ENCODE measurements at regions not wholly inside any gene's neighbourhood (a gene's known extent, or its start where the extent isn't known, plus 50 kb on each side); places are given as distances from the start of the nearest gene placed in this dataset.
"Not testable (repeated sequence)": the region's sequence is repeated elsewhere in the genome, so short reads cannot be mapped to it uniquely, and the experiment has no call there.

DNA sequence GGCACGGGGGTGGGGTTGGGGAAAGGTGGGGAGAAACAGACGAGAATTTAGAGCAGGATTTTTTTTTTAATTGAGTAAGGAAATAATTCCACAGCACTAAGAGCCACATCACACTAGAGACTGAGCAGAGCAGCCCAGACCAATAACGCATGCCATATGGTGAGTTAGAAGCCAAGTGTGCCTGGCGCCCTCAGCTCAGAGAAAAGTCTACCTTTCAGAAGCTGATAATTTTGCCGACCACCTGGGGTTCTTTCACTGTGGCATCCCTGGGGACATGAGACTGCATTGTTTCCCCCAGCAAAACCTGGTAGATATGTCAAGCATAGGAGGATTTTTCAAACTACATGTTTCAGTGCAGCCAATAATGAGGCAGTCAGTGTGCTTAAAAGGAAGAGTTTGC lies 516.8 kb downstream of the SMARCA1 start:
- H3K27ac ChIP-seq, result no peak overlapping the region
- no peak for DNase-seq (ENCODE audit: low read depth, low spot score)

DNA sequence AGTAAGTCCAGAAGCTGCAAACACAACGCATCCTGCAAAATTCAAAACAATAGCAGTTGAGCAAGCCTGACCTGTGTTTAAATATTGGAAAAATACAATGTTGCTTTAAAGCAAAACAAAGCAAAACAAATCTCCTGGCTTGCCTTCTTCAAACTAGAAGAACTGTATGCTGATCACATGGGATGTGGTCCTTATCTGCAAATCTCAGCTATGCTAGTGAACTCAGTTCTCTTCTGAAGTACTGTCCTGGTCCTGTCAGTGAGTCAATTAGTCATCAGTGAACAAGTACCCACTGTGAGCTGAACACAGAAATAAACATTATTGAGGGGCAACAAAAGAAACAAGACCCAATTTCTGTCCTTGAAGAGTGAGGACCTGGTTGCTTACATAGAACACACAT lies 522.5 kb downstream of the SMARCA1 start:
- H3K27ac ChIP-seq, result no peak overlapping the region
- no peak for DNase-seq (ENCODE audit: low read depth, low spot score)

DNA sequence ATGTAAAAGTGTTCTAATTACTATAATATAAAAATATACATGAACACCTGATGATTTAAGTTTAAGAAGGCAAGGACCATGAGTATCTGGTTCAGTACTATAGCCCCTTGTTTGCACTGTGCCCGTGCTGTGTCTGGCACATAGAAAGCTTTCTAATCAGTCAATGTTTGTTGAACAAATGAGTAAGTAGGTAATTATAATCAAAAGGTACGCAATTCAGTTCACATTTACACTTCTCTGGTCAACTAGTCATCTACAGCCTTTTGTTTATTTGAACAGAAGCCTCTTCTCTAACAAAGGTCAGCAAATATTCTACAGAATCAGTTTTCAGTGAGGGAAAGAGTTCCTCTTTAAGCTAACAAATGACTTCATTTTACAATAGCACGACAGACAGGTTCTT lies 523.3 kb downstream of the SMARCA1 start:
- DNase-seq (ENCODE audit: low read depth, low spot score), result no peak
- no peak overlapping the region for H3K27ac ChIP-seq

DNA sequence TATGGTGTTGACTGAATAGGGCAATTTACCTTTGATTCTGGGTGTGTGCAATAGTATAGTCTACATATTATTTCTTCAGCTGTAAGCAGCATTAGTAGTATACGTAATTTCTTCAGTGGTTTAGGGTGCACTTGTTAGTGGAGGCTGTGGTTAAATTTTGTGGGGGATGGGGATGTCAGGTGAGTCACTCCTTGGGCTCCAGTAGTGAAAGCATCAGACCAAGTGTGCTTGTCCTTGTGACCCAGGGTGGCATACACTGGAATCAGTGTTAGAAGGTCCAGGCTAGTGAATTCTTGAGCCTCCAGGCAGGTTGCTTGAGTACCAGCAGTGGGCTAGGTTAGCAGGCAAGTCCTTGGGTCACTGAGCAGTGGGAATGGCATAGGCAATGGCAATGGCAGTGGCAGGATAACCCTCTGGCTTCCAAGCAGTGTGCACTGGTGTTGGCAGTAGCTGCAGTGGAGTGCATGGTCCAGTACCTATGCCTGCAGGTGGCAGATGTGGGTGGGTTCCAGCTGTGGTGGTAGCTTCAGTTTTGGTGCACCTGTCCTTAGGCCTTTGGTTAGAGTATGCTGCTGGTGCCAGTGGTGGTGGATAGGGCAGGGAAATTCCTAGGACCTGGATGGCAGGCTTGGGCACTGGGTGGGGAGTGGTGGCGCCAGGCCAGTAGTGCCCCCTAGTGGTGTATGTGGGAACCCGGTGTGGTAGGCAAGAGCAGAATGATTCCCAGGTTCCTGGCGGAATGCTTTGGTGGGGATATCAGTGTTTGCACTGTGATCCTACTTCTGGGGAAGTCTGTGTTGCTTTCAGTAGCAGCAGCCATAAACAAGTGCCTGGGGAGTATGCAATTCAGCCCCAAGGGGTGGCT lies 531.0 kb downstream of the SMARCA1 start:
- H3K27ac ChIP-seq, result no peak overlapping the region
- no peak for DNase-seq (ENCODE audit: low read depth, low spot score)

DNA sequence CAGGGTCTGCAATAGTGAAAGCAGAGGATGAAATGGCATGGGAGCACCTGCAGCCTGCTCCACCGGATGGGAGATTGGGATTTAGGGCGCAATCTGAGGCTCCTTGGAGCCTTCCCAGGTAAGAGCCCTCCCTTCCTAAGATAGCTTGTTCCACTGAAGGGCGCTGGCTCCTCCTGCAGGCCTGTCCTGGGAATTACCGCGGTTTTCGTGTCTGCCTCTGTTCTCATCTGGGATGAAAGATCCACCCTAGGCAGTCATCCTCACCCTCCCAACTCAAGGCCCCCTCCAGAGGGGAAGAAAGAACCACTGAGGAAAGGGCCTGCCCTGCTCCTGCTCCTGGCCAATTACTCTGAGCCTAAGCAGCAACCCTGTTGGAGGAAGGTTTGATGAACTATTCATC lies 547.5 kb downstream of the SMARCA1 start:
- DNase-seq (ENCODE audit: low read depth, low spot score), result no peak
- H3K27ac ChIP-seq, result no peak overlapping the region

DNA sequence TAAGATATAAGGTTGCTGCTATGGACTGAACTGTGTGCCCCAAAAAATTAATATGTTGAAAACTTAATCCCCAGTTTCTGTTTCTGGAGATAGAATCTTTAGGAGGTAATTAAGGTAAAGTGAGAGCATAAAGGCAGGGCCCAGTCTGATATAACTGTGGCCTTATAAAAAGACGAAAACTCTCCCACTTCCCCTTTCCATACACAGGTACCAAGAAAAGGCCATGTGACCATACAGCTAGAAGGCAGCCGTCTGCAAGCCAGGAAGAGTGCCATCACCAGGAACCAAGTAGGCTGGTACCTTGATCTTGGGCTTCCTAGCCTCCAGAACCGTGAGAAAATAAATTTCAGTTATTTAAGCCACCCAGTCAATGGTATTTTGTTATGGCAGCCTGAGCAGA lies 550.3 kb downstream of the SMARCA1 start:
- no peak for DNase-seq (ENCODE audit: low read depth, low spot score)
- H3K27ac ChIP-seq, result no peak overlapping the region

DNA sequence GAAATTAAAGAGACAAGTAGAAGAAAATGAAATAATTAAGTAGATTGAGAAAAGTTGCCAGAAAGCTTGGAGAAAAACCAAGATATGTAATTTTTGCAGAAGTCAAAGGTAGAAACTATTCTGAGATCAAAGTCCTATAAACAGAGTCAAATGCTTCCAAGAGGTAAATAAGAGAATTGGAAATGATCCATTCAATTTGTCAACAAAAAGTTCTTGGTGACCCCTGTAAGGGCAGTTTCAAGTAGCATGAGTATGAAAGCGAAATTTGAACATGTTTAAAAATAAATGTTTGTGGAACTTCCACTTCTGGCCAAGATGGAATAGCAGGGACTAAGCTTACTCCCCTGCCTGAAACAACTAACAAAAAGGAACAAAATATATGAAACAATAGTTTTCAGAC lies 562.0 kb downstream of the SMARCA1 start:
- no peak overlapping the region for H3K27ac ChIP-seq

DNA sequence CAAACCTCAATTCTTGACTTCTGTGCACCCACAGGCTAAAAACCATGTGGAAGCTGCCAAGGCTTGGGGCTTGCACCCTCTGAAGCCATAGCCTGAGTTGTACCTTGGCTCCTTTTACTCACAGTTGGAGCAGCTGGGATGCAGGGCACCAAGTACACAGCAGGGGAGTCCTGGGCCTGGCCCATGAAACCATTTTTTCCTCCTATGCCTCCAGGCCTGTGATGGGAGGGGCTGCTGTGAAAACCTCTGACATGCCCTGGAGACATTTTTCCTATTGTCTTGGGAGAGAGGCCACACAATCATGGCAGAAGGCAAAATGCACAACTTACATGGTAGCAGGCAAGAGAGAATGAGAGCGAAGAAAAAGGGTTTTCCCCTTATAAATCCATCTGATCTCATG lies 568.6 kb downstream of the SMARCA1 start:
- H3K27ac ChIP-seq; DNase-seq (ENCODE audit: low read depth, low spot score): not testable (repeated sequence)

More for the DNA sequence above, 562.0 kb downstream of the SMARCA1 start:
- no peak for DNase-seq (ENCODE audit: low read depth, low spot score)

DNA sequence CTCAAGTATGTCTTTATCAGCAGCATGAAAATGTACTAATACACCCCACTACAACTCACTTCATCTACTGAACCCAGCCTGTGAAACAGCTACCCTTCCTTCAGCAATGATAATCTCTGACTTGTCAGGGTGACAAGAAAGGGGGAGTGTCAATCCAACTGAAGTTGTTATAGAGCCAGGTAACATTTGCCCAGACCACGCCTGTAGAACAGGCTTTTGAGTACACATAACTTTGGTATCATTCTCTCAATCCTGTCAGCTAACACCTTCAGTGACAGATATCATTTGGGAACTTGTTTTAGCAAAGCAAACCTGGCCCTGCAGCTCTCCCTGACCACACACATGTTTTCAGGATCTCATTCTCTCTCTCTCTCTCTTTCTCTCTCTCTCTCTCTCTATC lies 592.2 kb downstream of the SMARCA1 start:
- no peak overlapping the region for H3K27ac ChIP-seq
- no peak for DNase-seq (ENCODE audit: low read depth, low spot score)

DNA sequence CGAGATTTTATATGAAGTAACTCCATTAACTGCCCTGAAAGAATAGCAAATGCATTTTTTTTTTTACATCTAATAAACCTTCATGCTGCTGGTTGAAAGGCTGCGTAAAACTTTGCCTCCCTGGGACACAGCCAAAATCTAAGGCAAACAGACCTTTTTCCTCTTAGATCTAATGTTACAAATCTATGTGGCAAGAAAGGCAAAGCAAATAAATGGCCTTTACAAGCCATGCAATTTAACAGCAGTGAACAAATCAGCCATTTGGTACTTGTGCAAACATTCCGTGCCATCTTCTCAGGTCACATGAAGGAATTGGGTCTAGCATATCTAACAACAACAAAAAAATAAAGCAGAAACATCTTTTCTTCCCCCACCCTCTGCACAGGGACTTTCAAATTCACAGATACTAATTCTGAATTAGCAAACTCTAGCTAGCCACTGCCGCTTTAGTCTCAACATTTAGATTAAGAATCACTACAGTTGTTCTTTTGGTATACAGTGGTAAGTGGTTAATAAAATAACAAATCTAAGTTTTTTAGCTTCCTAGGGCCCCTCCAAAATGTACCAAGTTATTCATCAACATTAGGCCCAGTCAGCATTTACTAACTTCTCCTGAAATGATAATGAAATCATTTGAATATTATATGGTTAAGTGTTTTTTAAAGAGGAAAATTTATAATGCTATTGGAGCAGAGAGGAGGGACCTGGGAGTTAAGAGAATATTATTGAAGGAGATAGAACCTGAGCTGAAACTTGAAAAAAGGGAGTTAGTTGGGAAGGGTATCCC lies 593.8 kb downstream of the SMARCA1 start:
- no peak for DNase-seq (ENCODE audit: low read depth, low spot score)
- no peak overlapping the region for H3K27ac ChIP-seq

DNA sequence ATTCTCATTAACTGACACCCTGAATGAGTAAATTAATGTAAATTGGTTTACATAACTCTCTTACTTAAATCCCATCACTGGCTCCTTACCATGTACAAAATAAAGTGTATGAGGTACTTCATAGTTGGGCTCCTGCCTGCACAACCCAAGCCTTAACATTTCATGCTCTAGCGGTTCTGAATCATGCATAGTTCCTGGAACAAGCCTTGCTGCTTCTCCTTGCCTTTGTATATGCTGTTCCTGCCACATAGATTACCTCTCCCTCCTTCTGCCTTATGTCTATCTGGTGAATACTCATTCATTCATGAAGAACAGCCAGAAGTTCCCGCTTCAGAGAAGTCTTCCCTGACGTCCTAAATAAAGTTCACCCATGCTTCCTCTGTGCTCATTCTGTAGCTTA lies 594.7 kb downstream of the SMARCA1 start:
- DNase-seq (ENCODE audit: low read depth, low spot score), result no peak
- H3K27ac ChIP-seq, result no peak overlapping the region

DNA sequence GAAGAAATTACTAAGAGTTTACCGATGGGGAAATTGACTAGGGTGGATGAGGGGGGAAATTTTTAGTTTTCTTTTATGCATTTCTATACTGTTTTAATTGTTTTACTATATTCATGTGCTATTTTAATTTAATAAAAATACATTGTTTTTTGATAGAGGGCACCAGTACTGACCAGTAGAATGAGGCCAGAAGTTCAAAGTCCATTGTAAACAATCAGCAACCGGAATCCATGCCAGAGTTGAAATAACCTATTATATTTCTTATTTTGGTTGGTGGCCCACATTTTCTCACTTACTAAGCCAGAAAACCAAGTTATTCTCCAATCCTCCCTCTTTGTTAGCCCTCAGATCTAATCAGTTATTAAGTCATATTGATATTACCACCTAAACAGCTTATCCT lies 595.9 kb downstream of the SMARCA1 start:
- no peak for DNase-seq (ENCODE audit: low read depth, low spot score)
- no peak overlapping the region for H3K27ac ChIP-seq

DNA sequence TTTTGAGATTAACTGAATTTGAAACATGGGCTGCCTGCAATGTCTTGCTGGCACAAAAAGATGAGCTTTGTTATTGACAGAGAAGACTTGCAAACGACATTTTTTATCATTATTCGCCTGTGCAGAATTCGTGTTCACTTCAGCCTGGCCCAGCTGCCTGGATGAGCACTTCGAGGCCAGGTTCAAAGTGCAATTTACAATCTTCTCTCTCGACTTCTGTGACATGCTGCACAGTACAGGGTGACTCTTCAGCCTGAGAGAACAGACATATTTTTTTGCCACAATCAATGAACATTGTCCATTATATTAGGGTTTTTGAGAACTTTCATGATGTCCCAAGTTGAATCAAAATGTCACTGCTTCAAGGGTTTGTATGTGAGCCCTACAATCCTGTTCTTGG lies 616.5 kb downstream of the SMARCA1 start:
- no peak for DNase-seq (ENCODE audit: low read depth, low spot score)
- H3K27ac ChIP-seq, result no peak overlapping the region

DNA sequence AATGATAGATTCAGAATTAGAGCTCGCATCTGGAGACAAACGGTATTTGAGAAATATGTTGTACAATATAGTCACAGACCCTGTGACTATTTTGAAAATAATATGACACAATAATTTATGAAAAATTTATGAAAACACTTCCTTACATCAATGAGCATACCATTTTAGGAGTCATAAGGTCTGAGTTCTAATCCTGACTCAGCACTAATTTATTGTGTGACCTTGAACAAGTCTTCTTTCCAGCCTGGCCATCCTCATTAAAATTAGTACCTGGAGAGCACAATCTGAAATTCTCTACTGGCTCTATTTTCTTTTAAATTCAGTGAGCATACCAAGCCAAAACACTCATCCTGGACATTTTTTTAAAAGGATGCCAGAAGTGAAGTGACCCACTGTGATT lies 622.3 kb downstream of the SMARCA1 start:
- no peak overlapping the region for H3K27ac ChIP-seq
- no peak for DNase-seq (ENCODE audit: low read depth, low spot score)

DNA sequence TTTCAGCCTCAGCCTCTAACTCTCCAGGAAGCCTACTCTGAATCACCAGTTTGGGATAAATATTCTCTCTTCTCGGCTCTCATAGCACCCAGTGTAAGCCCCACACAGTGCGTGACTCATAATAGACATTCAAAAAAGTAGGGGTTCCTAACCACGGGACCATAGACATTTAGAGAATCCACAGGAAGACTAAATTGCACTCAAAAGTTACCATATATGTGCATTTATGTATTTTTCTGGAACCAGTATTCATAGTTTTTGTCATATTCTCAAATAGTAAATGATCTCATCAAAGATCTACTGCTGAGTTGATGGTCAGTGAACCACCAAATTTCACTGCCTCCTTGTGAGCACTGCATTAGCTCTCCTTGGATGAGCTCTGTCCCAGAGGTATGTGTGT lies 625.7 kb downstream of the SMARCA1 start:
- no peak overlapping the region for H3K27ac ChIP-seq
- DNase-seq (ENCODE audit: low read depth, low spot score), result no peak

DNA sequence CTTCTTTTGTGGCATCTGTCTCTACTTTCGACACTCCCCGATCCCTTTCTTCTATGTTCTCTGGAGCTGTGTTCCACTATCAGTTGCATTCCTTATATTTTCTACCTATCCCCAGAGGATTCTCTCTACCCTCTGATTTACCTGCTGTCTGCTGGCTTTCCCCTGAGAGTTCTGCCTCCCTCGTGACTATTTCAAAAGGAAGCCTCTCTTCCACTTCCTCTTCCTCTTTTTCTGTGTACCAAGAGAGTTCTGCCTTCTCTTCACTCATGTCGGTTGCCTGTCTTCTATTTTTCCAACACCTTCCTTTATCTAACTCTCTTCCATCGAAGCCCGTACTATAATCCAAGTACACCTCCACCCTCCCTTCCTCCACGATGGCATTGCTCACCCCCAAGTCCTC lies 631.7 kb downstream of the SMARCA1 start:
- no peak for DNase-seq (ENCODE audit: low read depth, low spot score)
- no peak overlapping the region for H3K27ac ChIP-seq

DNA sequence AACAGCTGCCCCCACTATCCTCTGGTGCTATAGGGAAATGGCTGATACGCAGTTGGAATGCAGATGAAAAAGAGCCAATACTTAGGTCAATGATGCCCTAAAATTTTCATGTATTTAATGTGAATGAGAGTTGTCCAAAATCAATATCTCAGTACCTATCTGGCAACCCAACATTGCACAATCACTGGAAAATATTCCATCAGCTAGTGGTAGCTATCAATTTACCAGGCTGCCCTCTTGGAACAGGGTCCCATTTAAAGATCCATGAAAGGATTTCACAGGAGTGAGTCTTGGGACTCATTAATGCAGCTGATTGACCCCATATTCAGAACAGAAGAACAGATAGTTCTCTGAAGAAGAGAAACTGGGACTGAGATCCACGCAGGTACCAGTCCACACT lies 638.9 kb downstream of the SMARCA1 start:
- H3K27ac ChIP-seq, result no peak overlapping the region
- no peak for DNase-seq (ENCODE audit: low read depth, low spot score)

DNA sequence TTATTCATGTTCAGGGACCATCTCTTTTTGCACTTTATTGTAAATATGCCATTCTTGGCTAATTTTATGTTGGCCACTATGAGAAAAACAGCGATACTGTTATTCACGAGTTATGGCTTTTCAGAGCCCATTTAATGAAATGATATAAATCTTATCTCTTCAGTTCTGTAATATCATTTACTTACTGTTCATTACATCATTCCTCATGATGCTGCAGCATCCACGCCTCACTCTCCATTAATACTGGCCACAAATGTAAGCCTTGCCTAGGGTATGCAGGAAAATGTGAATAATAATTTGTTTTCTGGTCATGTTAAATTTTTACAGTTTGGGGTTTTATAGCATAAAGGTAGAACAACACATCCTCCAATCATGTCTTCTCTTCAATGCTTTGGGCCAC lies 639.6 kb downstream of the SMARCA1 start:
- no peak for DNase-seq (ENCODE audit: low read depth, low spot score)
- no peak overlapping the region for H3K27ac ChIP-seq

DNA sequence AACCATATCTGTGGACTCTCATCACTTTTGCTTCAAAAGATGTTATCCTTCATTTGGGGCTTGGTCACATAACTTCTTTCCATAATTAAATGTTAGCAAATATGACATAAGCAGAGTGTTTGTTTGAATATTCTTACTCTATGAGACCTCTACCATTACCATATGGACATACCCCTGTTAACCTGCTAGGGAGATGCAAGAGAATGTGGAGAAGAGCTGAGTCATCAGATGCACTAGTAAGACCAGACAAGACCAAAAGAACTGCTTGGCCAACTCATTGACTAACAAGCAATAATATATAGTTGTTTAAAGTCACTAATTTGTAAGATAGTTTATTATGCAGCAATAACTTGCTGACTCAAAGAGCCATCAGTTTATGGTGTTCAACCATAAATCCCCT lies 652.9 kb downstream of the SMARCA1 start:
- no peak for DNase-seq (ENCODE audit: low read depth, low spot score)
- no peak overlapping the region for H3K27ac ChIP-seq

DNA sequence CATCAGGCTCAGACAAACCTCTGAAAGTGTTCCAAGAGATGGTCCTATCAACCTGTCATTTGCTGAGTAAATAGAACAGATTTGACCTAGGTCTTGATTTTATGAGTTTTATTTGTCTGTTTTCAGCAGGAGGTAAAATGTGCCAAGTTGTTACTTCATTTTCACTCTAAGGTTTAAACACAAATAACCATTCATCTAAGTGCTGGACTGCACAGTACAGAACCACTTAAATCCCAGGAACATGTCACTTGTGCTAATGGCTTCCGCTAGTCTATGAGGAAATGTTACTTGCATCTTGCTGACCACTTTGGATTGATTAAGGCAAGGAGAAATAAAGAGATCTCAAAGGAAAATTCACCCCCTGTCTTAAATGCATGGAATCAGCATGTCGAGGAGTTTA lies 660.7 kb downstream of the SMARCA1 start:
- H3K27ac ChIP-seq, result no peak overlapping the region
- DNase-seq (ENCODE audit: low read depth, low spot score), result no peak

DNA sequence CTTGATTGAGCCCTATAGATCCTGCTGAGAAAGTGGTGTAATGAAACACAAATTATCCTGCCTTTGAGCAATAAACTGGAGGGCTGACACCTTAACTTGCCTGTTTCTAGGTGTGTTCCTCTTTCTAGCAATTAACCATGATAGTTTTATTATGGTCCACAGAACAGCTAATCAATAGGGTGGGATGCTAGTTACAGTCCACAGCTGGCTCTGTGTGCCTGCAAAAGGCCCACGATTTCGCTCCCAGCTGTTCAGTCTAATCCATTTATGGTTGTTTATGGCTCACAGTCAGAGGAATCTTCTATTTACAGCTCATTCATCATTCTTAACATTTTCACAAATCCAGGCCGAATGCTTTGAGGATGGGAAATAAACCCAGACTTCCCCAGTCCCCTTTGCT lies 674.9 kb downstream of the SMARCA1 start:
- no peak for DNase-seq (ENCODE audit: low read depth, low spot score)
- no peak overlapping the region for H3K27ac ChIP-seq

DNA sequence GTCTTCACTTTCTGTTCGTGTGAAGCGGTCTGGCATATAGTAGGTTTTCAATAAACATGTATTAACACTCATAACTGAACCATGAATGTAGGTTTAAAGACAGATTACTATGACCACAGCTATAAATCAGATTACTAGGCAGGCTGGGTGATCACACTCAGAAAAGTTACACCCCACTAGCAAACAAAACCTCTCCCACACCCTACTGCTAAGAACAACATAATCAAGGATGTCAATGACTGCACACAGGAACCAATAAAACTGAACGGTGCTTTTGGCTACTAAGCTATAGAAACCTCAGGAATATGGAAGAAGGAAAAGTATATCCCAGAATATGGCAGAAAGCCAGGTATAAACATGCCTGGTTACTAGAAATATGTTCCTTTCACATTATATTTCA lies 676.9 kb downstream of the SMARCA1 start:
- no peak for DNase-seq (ENCODE audit: low read depth, low spot score)
- H3K27ac ChIP-seq, result no peak overlapping the region
